ENCODE measurements at regions not wholly inside any gene's neighbourhood (a gene's known extent, or its start where the extent isn't known, plus 50 kb on each side); places are given as distances from the start of the nearest gene placed in this dataset.

GRCh38 chr14:62313212-62313611 is 551.0 kb downstream of the SNAPC1 start:
- Mint-ChIP-seq H3K27ac (no peak overlapping the region), H3K4me1 (ENCODE audit: low read depth) (no peaks in the 10 kb centered on the region), H3K4me3 (ENCODE audit: low read depth) (no peak overlapping the region), H3K36me3 (ENCODE audit: low read depth) (no peaks in the 10 kb centered on the region), H3K9me3 (no peaks in the 10 kb centered on the region), H3K27me3 (ENCODE audit: low read depth) (no peaks in the 10 kb centered on the region)
- intact Hi-C loops (cut with micrococcal nuclease), result no loop called here
- no peak for DNase-seq (ENCODE audit: low spot score)

- Mint-ChIP-seq H3K9me3 (no peaks in the 10 kb centered on the region), H3K27ac (no peak overlapping the region), H3K27me3 (ENCODE audit: low read depth) (no peaks in the 10 kb centered on the region), H3K4me1 (ENCODE audit: low read depth) (no peaks in the 10 kb centered on the region), H3K36me3 (ENCODE audit: low read depth) (no peaks in the 10 kb centered on the region), H3K4me3 (ENCODE audit: low read depth) (no peak overlapping the region)
- DNase-seq (ENCODE audit: low spot score), result no peak
- intact Hi-C loops (cut with micrococcal nuclease), result no loop called here
These were observed 552.0 kb downstream of the SNAPC1 start for GRCh38 chr14:62314221-62314620.

GRCh38 chr14:62314871-62315270 is 552.7 kb downstream of the SNAPC1 start:
- no peak for DNase-seq (ENCODE audit: low spot score)
- intact Hi-C loops (cut with micrococcal nuclease), result no loop called here
- no peaks in the 10 kb centered on the region for H3K4me1 Mint-ChIP-seq (ENCODE audit: low read depth)
- H3K36me3 Mint-ChIP-seq (ENCODE audit: low read depth), result no peaks in the 10 kb centered on the region
- no peak overlapping the region for H3K4me3 Mint-ChIP-seq (ENCODE audit: low read depth)
- H3K9me3 Mint-ChIP-seq, result no peaks in the 10 kb centered on the region
- H3K27me3 Mint-ChIP-seq (ENCODE audit: low read depth), result no peaks in the 10 kb centered on the region
- no peak overlapping the region for H3K27ac Mint-ChIP-seq

GRCh38 chr14:62315631-62316030 is 553.4 kb downstream of the SNAPC1 start:
- intact Hi-C loops (cut with micrococcal nuclease), result no loop called here
- Mint-ChIP-seq H3K4me3 (ENCODE audit: low read depth) (no peak overlapping the region), H3K27me3 (ENCODE audit: low read depth) (no peaks in the 10 kb centered on the region)

GRCh38 chr14:62322216-62322615 is 560.0 kb downstream of the SNAPC1 start:
- no peak overlapping the region for H3K4me3 Mint-ChIP-seq (ENCODE audit: low read depth)
- no peaks in the 10 kb centered on the region for H3K27me3 Mint-ChIP-seq (ENCODE audit: low read depth)
- no peaks in the 10 kb centered on the region for H3K36me3 Mint-ChIP-seq (ENCODE audit: low read depth)
- no peaks in the 10 kb centered on the region for H3K4me1 Mint-ChIP-seq (ENCODE audit: low read depth)
- H3K27ac Mint-ChIP-seq, result no peak overlapping the region
- intact Hi-C loops (cut with micrococcal nuclease), result no loop called here
- DNase-seq (ENCODE audit: low spot score), result no peak
- peaks cover 13% of the 10 kb centered on the region for H3K9me3 Mint-ChIP-seq

More at GRCh38 chr14:62315631-62316030, 553.4 kb downstream of the SNAPC1 start:
- Mint-ChIP-seq H3K27ac (no peak overlapping the region), H3K36me3 (ENCODE audit: low read depth) (no peaks in the 10 kb centered on the region), H3K4me1 (ENCODE audit: low read depth) (no peaks in the 10 kb centered on the region), H3K9me3 (no peaks in the 10 kb centered on the region)
- DNase-seq (ENCODE audit: low spot score), result no peak

- Mint-ChIP-seq H3K36me3 (ENCODE audit: low read depth) (no peaks in the 10 kb centered on the region), H3K4me3 (ENCODE audit: low read depth) (no peak overlapping the region), H3K9me3 (peaks cover 18% of the 10 kb centered on the region), H3K27ac (no peak overlapping the region), H3K27me3 (ENCODE audit: low read depth) (no peaks in the 10 kb centered on the region), H3K4me1 (ENCODE audit: low read depth) (no peaks in the 10 kb centered on the region)
- intact Hi-C loops (cut with micrococcal nuclease), result no loop called here
- DNase-seq (ENCODE audit: low spot score), result no peak
These were observed 567.2 kb downstream of the SNAPC1 start for GRCh38 chr14:62329427-62329826.

- H3K9me3 Mint-ChIP-seq, result peaks cover 8% of the 10 kb centered on the region
- intact Hi-C loops (cut with micrococcal nuclease), result no loop called here
- no peaks in the 10 kb centered on the region for H3K4me1 Mint-ChIP-seq (ENCODE audit: low read depth)
- no peaks in the 10 kb centered on the region for H3K27me3 Mint-ChIP-seq (ENCODE audit: low read depth)
- no peak for DNase-seq (ENCODE audit: low spot score)
- no peak overlapping the region for H3K27ac Mint-ChIP-seq
- no peak overlapping the region for H3K4me3 Mint-ChIP-seq (ENCODE audit: low read depth)
- H3K36me3 Mint-ChIP-seq (ENCODE audit: low read depth), result no peaks in the 10 kb centered on the region
These were observed 585.4 kb downstream of the SNAPC1 start for GRCh38 chr14:62347562-62348011.

- no peaks in the 10 kb centered on the region for H3K36me3 Mint-ChIP-seq (ENCODE audit: low read depth)
- peaks cover 37% of the 10 kb centered on the region for H3K9me3 Mint-ChIP-seq
- no peaks in the 10 kb centered on the region for H3K4me1 Mint-ChIP-seq (ENCODE audit: low read depth)
- DNase-seq (ENCODE audit: low spot score), result no peak
- H3K27me3 Mint-ChIP-seq (ENCODE audit: low read depth), result no peaks in the 10 kb centered on the region
- no peak overlapping the region for H3K27ac Mint-ChIP-seq
- no peak overlapping the region for H3K4me3 Mint-ChIP-seq (ENCODE audit: low read depth)
- intact Hi-C loops (cut with micrococcal nuclease), result no loop called here
These were observed 595.1 kb downstream of the SNAPC1 start for GRCh38 chr14:62357362-62357761.

- Mint-ChIP-seq H3K36me3 (ENCODE audit: low read depth) (no peaks in the 10 kb centered on the region), H3K4me3 (ENCODE audit: low read depth) (no peak overlapping the region), H3K27me3 (ENCODE audit: low read depth) (no peaks in the 10 kb centered on the region), H3K27ac (no peak overlapping the region), H3K4me1 (ENCODE audit: low read depth) (no peaks in the 10 kb centered on the region), H3K9me3 (peaks cover 6% of the 10 kb centered on the region)
- intact Hi-C loops (cut with micrococcal nuclease), result no loop called here
- no peak for DNase-seq (ENCODE audit: low spot score)
These were observed 601.9 kb downstream of the SNAPC1 start for GRCh38 chr14:62364161-62364560.

GRCh38 chr14:62364800-62365280 is 602.6 kb downstream of the SNAPC1 start:
- H3K27me3 Mint-ChIP-seq (ENCODE audit: low read depth), result no peaks in the 10 kb centered on the region
- intact Hi-C loops (cut with micrococcal nuclease), result no loop called here
- H3K27ac Mint-ChIP-seq, result no peak overlapping the region
- DNase-seq (ENCODE audit: low spot score), result no peak
- no peaks in the 10 kb centered on the region for H3K4me1 Mint-ChIP-seq (ENCODE audit: low read depth)
- H3K4me3 Mint-ChIP-seq (ENCODE audit: low read depth), result no peak overlapping the region
- no peaks in the 10 kb centered on the region for H3K36me3 Mint-ChIP-seq (ENCODE audit: low read depth)
- H3K9me3 Mint-ChIP-seq, result peaks cover 6% of the 10 kb centered on the region

GRCh38 chr14:62369919-62370560 is 607.8 kb downstream of the SNAPC1 start:
- no peak overlapping the region for H3K27ac Mint-ChIP-seq
- no peak for DNase-seq (ENCODE audit: low spot score)
- intact Hi-C loops (cut with micrococcal nuclease), result no loop called here
- peaks cover 6% of the 10 kb centered on the region for H3K9me3 Mint-ChIP-seq
- no peaks in the 10 kb centered on the region for H3K36me3 Mint-ChIP-seq (ENCODE audit: low read depth)
- no peaks in the 10 kb centered on the region for H3K27me3 Mint-ChIP-seq (ENCODE audit: low read depth)
- H3K4me3 Mint-ChIP-seq (ENCODE audit: low read depth), result no peak overlapping the region
- no peaks in the 10 kb centered on the region for H3K4me1 Mint-ChIP-seq (ENCODE audit: low read depth)

- Mint-ChIP-seq H3K27ac (no peak overlapping the region), H3K9me3 (peaks cover 7% of the 10 kb centered on the region), H3K4me1 (ENCODE audit: low read depth) (no peaks in the 10 kb centered on the region), H3K36me3 (ENCODE audit: low read depth) (no peaks in the 10 kb centered on the region), H3K27me3 (ENCODE audit: low read depth) (no peaks in the 10 kb centered on the region), H3K4me3 (ENCODE audit: low read depth) (no peak overlapping the region)
- DNase-seq (ENCODE audit: low spot score), result no peak
- intact Hi-C loops (cut with micrococcal nuclease), result no loop called here
These were observed 611.7 kb downstream of the SNAPC1 start for GRCh38 chr14:62373944-62374343.

GRCh38 chr14:62378057-62378456 is 615.8 kb downstream of the SNAPC1 start:
- H3K4me3 Mint-ChIP-seq (ENCODE audit: low read depth), result no peak overlapping the region
- DNase-seq (ENCODE audit: low spot score), result no peak
- H3K27me3 Mint-ChIP-seq (ENCODE audit: low read depth), result no peaks in the 10 kb centered on the region
- intact Hi-C loops (cut with micrococcal nuclease), result no loop called here
- H3K9me3 Mint-ChIP-seq, result peaks cover 7% of the 10 kb centered on the region
- H3K27ac Mint-ChIP-seq, result no peak overlapping the region
- H3K4me1 Mint-ChIP-seq (ENCODE audit: low read depth), result no peaks in the 10 kb centered on the region
- no peaks in the 10 kb centered on the region for H3K36me3 Mint-ChIP-seq (ENCODE audit: low read depth)

All from activated T-helper 2 cell treated with anti-CD3 and anti-CD28 coated beads, Interferon-gamma antibody, Interleukin-2, Interleukin-4, amounts not matched to agents 10 μg/mL and 5 μg/mL and 100 μg/mL, durations not matched to agents 14 hours and 24 hours and 36 hours (primary cell).